GM18861 (cell line): ENCODE measurements at regions not wholly inside any gene's neighbourhood (a gene's known extent, or its start where the extent isn't known, plus 50 kb on each side); places are given as distances from the start of the nearest gene placed in this dataset.
"Not testable (repeated sequence)": the region's sequence is repeated elsewhere in the genome, so short reads cannot be mapped to it uniquely, and the experiment has no call there.

Source experiments
- ATAC-seq: cut with Tn5 transposase; IDR thresholded peaks from one replicate; pipeline ENCODE4 v1.9.1; 2021; ENCODE audit not compliant: unreplicated experiment

- ATAC-seq = no peak
Observed at GRCh38 chr4:155592179-155592937, 74.3 kb upstream of the GUCY1A1 start.

GRCh38 chr4:155591738-155592143, 74.9 kb upstream of the GUCY1A1 start:
- ATAC-seq = no peak

GRCh38 chr4:155590796-155591585, 75.7 kb upstream of the GUCY1A1 start:
- no peak for ATAC-seq

- ATAC-seq = no peak
Observed at GRCh38 chr4:155588437-155588836, 78.2 kb upstream of the GUCY1A1 start.

- no peak for ATAC-seq
Observed at GRCh38 chr4:155587766-155588165, 78.9 kb upstream of the GUCY1A1 start.

- no peak for ATAC-seq
Observed at GRCh38 chr4:155582971-155583437, 83.6 kb upstream of the GUCY1A1 start.

- no peak for ATAC-seq
Observed at GRCh38 chr4:155582041-155582440, 84.6 kb upstream of the GUCY1A1 start.

- ATAC-seq = no peak
Observed at GRCh38 chr4:155578726-155579370, 87.8 kb upstream of the GUCY1A1 start.

GRCh38 chr4:155578219-155578618, 88.4 kb upstream of the GUCY1A1 start:
- ATAC-seq = no peak

GRCh38 chr4:155574329-155574728, 92.3 kb upstream of the GUCY1A1 start:
- ATAC-seq = not testable (repeated sequence)

- no peak for ATAC-seq
Observed at GRCh38 chr4:155573126-155573525, 93.5 kb upstream of the GUCY1A1 start.

GRCh38 chr4:155572106-155572703, 94.4 kb upstream of the GUCY1A1 start:
- ATAC-seq = no peak

- no peak for ATAC-seq
Observed at GRCh38 chr4:155571184-155571944, 95.3 kb upstream of the GUCY1A1 start.

- ATAC-seq = no peak
Observed at GRCh38 chr4:155570661-155571060, 96.0 kb upstream of the GUCY1A1 start.

- no peak for ATAC-seq
Observed at GRCh38 chr4:155569960-155570515, 96.6 kb upstream of the GUCY1A1 start.

- no peak for ATAC-seq
Observed at GRCh38 chr4:155569471-155569870, 97.2 kb upstream of the GUCY1A1 start.

GRCh38 chr4:155568641-155569220, 97.9 kb upstream of the GUCY1A1 start:
- no peak for ATAC-seq

- no peak for ATAC-seq
Observed at GRCh38 chr4:155566354-155566753, 100.3 kb upstream of the GUCY1A1 start.

GRCh38 chr4:155565776-155566175, 100.9 kb upstream of the GUCY1A1 start:
- ATAC-seq = no peak

GRCh38 chr4:155565330-155565729, 101.3 kb upstream of the GUCY1A1 start:
- ATAC-seq = no peak
